B cell (primary cell): ENCODE measurements at regions not wholly inside any gene's neighbourhood (a gene's known extent, or its start where the extent isn't known, plus 50 kb on each side); places are given as distances from the start of the nearest gene placed in this dataset.

Experiments
- ATAC-seq: fragments of 200-7000 bp; cut with Tn5 transposase; one replicate; pipeline ENCODE4 v1.10.0; 2021; ENCODE audit warnings: low read depth, mild to moderate bottlenecking, moderate number of reproducible peaks, moderate library complexity
- CTCF ChIA-PET: fragments of 350-600 bp; sonication (Branson Sonifier 250); formaldehyde crosslinking; loops from one replicate; lab custom pipeline; 2021; ENCODE audit warnings: antibody characterized with exemption, inconsistent platforms; lab: Charles Lee
- POLR2A ChIA-PET: fragments of 350-600 bp; sonication (Branson Sonifier 250); formaldehyde crosslinking; loops from one replicate; lab custom pipeline; 2021; ENCODE audit warnings: antibody characterized with exemption; lab: Charles Lee
- DNase-seq: peaks from one replicate; pipeline ENCODE4 v3.0.0; 2013
- H2AFZ ChIP-seq: 2 replicates; pipeline ENCODE4 v1.6.1; 2012; ENCODE audit warnings: mild to moderate bottlenecking, low read depth, low read length; ENCODE audit not compliant: insufficient read depth, poor library complexity, severe bottlenecking
- H3K27ac ChIP-seq, 2 donors: 1 replicate in 1 of 2; 2 replicates in 1 of 2; pipeline ENCODE4 v1.5.1; 2012 to 2013; ENCODE audit warnings: low read length in 2 of 2, mild to moderate bottlenecking in 2 of 2, moderate library complexity in 1 of 2
- H3K27me3 ChIP-seq, 4 experiments: fragments of 200-600 bp in 1 of 4; sonication (generic) in 1 of 4; replicated peaks in 1 of 4; 1 replicate in 2 of 4; 2 replicates in 2 of 4; pipeline versions ENCODE4 v1.6.1 to v1.7.0; 2013 to 2016; ENCODE audit warnings: low read length in 3 of 4, mild to moderate bottlenecking in 2 of 4, mixed read lengths in 1 of 4, moderate library complexity in 1 of 4; ENCODE audit not compliant: insufficient read depth in 4 of 4, control insufficient read depth in 3 of 4; ENCODE audit errors: control extremely low read depth in 1 of 4
- H3K36me3 ChIP-seq, 2 experiments: replicated peaks in 1 of 2; 1 replicate in 1 of 2; 2 replicates in 1 of 2; pipeline versions ENCODE4 v1.6.1 to v1.7.1; 2013; ENCODE audit warnings: low read length in 1 of 2; ENCODE audit not compliant: insufficient read depth in 2 of 2, control insufficient read depth in 1 of 2; ENCODE audit errors: control extremely low read depth in 1 of 2, extremely low read depth in 1 of 2
- H3K4me1 ChIP-seq, 2 donors: fragments of 200-600 bp in 1 of 2; sonication (generic) in 1 of 2; 1 replicate in 1 of 2; 2 replicates in 1 of 2; pipeline versions ENCODE4 v1.5.1 to v1.6.1; 2013 to 2017; ENCODE audit warnings: low read length in 2 of 2; ENCODE audit not compliant: control insufficient read depth in 2 of 2, insufficient read depth in 2 of 2
- H3K4me2 ChIP-seq: replicated peaks from 2 replicates; pipeline ENCODE3; 2012; ENCODE audit warnings: mild to moderate bottlenecking, low read depth, low read length; ENCODE audit not compliant: poor library complexity, severe bottlenecking
- H3K4me3 ChIP-seq, 5 experiments: fragments of 200-600 bp in 1 of 5; sonication (generic) in 1 of 5; 1 replicate in 3 of 5; 2 replicates in 2 of 5; pipeline versions ENCODE4 v1.5.1 to v1.7.0; 2011 to 2016; ENCODE audit warnings: low read length in 4 of 5, mild to moderate bottlenecking in 4 of 5, low read depth in 2 of 5, control low read depth in 1 of 5, moderate library complexity in 1 of 5; ENCODE audit not compliant: insufficient read depth in 1 of 5; ENCODE audit errors: control extremely low read depth in 1 of 5, extremely low read depth in 1 of 5
- H3K79me2 ChIP-seq: fragments of 200-600 bp; sonication (generic); one replicate; pipeline ENCODE4 v1.6.0; 2016; ENCODE audit warnings: low read length; ENCODE audit not compliant: control insufficient read depth, insufficient read depth
- H3K9ac ChIP-seq: fragments of 200-600 bp; sonication (generic); 2 replicates; pipeline ENCODE4 v1.6.1; 2017; ENCODE audit warnings: mild to moderate bottlenecking, low read length, moderate library complexity
- H3K9me3 ChIP-seq, 3 donors: one replicate each; pipeline versions ENCODE4 v1.6.1 to v1.7.1; 2013; ENCODE audit warnings: low read length in 2 of 3; ENCODE audit not compliant: control insufficient read depth in 2 of 3, insufficient read depth in 1 of 3; ENCODE audit errors: control extremely low read depth in 1 of 3
- H4K20me1 ChIP-seq: 2 replicates; pipeline ENCODE4 v1.6.0; 2012; ENCODE audit warnings: mild to moderate bottlenecking, low read length; ENCODE audit not compliant: insufficient read depth, control insufficient read depth, poor library complexity, severe bottlenecking
- H3K27ac Mint-ChIP-seq: one replicate; pipeline ENCODE4 v1.8.0; 2021; ENCODE audit warnings: mixed read lengths
- H3K27me3 Mint-ChIP-seq: one replicate; pipeline ENCODE4 v1.8.0; 2021; ENCODE audit warnings: mixed read lengths
- H3K4me1 Mint-ChIP-seq: one replicate; pipeline ENCODE4 v1.8.0; 2021; ENCODE audit warnings: mixed read lengths
- H3K4me3 Mint-ChIP-seq: one replicate; pipeline ENCODE4 v1.8.0; 2021; ENCODE audit warnings: mixed read lengths
- H3K9me3 Mint-ChIP-seq: one replicate; pipeline ENCODE4 v1.8.0; 2022; ENCODE audit warnings: mixed read lengths; ENCODE audit not compliant: insufficient read depth
- CTCF ChIP-seq: fragments of 200-600 bp; IDR thresholded peaks from one replicate; pipeline ENCODE4 v1.8.0; 2022; ENCODE audit warnings: antibody characterized with exemption, mild to moderate bottlenecking
- EZH2 ChIP-seq: IDR thresholded peaks from 2 replicates; pipeline ENCODE4 v1.6.1; 2012; ENCODE audit warnings: borderline replicate concordance, low read depth, mild to moderate bottlenecking, moderate library complexity, low read length; ENCODE audit not compliant: insufficient read depth, poor library complexity, severe bottlenecking
- WGBS: methylation state at CpG from one replicate; pipeline ENCODE4 v1.1.5; 2013; ENCODE audit warnings: missing lambda C conversion rate; ENCODE audit not compliant: insufficient coverage; 5-methylcytosine and 5-hydroxymethylcytosine counted together
- intact Hi-C: fragments of 100-400 bp; cut with micrococcal nuclease; formaldehyde crosslinking; loops from one replicate; pipeline ENCODE4 v1.10.0; 2022

GRCh38 chr6:78188891-78189290 lies 536.1 kb downstream of the MEI4 start:
- 65% methylated on average over 2 of the region's 2 CpGs for WGBS
- peaks cover 7% of the 10 kb centered on the region for H3K9me3 Mint-ChIP-seq
- Histone ChIP-seq H3K27ac (no peak overlapping the region), H3K36me3 (no peaks in the 10 kb centered on the region), H3K4me1 (no peaks in the 10 kb centered on the region), H3K4me3 (no peak overlapping the region), H4K20me1 (no peaks in the 10 kb centered on the region), H3K9me3 (peaks cover 0 to 11% (median 0%) of the 10 kb centered on the region in 3 donors), H3K27me3 (no peaks in the 10 kb centered on the region), H3K79me2 (no peaks in the 10 kb centered on the region), H3K9ac (no peak overlapping the region), H2AFZ (no peak overlapping the region), H3K4me2 (no peak overlapping the region)
- intact Hi-C loops, result no loop called here
- H3K4me1 Mint-ChIP-seq, result no peaks in the 10 kb centered on the region
- no peaks in the 10 kb centered on the region for H3K27me3 Mint-ChIP-seq
- DNase-seq, result no peak
- ChIA-PET CTCF (no interaction called here), POLR2A (no interaction called here)
- H3K4me3 Mint-ChIP-seq, result no peak overlapping the region
- ATAC-seq, result no peak
- no peak overlapping the region for H3K27ac Mint-ChIP-seq
- TF ChIP-seq CTCF (no peak), EZH2 (no peak)

GRCh38 chr6:78192057-78192456 lies 539.2 kb downstream of the MEI4 start:
- no peak overlapping the region for H3K27ac Mint-ChIP-seq
- Histone ChIP-seq H3K9ac (no peak overlapping the region), H3K4me1 (no peaks in the 10 kb centered on the region), H3K79me2 (no peaks in the 10 kb centered on the region), H3K4me2 (no peak overlapping the region), H2AFZ (no peak overlapping the region), H3K27me3 (no peaks in the 10 kb centered on the region), H3K36me3 (no peaks in the 10 kb centered on the region), H3K4me3 (no peak overlapping the region), H4K20me1 (no peaks in the 10 kb centered on the region), H3K9me3 (peaks cover 0 to 11% (median 0%) of the 10 kb centered on the region in 3 donors), H3K27ac (no peak overlapping the region)
- POLR2A ChIA-PET, result no interaction called here
- no peak for TF ChIP-seq EZH2
- TF ChIP-seq CTCF, result no peak
- no peak overlapping the region for H3K4me3 Mint-ChIP-seq
- H3K27me3 Mint-ChIP-seq, result no peaks in the 10 kb centered on the region
- DNase-seq (no peak), ATAC-seq (no peak)
- no peaks in the 10 kb centered on the region for H3K4me1 Mint-ChIP-seq
- CTCF ChIA-PET, result interaction anchor here (1.3 kb wide), 1 partner anchor 10 kb away, joined by 3 read pairs; no protein-coding TSS in a partner anchor
- peaks cover 4% of the 10 kb centered on the region for H3K9me3 Mint-ChIP-seq
- WGBS, result no CpG with 5 or more reads among the region's 1 CpG
- intact Hi-C loops, result no loop called here
